ENCODE measurements at regions not wholly inside any gene's neighbourhood (a gene's known extent, or its start where the extent isn't known, plus 50 kb on each side); places are given as distances from the start of the nearest gene placed in this dataset.

DNA sequence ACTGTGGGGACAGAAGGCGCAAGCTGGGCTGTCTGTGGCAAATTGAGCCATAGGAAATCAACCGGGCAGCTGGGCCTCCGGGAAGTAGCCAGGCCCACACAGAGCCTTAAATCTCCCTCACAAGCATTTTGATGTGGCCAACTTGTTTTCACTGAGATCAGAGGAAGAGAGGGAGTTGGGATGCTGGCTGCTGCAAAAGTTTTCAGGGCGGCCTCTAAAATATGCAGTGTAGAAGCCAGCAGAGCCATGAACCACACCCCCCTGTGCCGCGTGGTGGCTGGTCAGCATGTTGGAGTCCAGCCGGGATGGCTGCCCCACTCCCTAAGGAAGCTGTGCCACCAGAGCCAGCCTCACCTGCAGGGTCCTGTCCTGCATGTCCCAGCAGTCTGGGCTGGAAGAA, 167.4 kb downstream of the CDC5L start:
- H3K4me3 ChIP-seq (ENCODE audit: low read depth, low read length): no peak overlapping the region
- ChIA-PET CTCF (no interaction called here), POLR2A (no interaction called here)
- TF ChIP-seq, protein P1, sequence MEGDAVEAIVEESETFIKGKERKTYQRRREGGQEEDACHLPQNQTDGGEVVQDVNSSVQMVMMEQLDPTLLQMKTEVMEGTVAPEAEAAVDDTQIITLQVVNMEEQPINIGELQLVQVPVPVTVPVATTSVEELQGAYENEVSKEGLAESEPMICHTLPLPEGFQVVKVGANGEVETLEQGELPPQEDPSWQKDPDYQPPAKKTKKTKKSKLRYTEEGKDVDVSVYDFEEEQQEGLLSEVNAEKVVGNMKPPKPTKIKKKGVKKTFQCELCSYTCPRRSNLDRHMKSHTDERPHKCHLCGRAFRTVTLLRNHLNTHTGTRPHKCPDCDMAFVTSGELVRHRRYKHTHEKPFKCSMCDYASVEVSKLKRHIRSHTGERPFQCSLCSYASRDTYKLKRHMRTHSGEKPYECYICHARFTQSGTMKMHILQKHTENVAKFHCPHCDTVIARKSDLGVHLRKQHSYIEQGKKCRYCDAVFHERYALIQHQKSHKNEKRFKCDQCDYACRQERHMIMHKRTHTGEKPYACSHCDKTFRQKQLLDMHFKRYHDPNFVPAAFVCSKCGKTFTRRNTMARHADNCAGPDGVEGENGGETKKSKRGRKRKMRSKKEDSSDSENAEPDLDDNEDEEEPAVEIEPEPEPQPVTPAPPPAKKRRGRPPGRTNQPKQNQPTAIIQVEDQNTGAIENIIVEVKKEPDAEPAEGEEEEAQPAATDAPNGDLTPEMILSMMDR (IDR thresholded peaks at IDR 0.05; ENCODE audit: insufficient read depth, low read length, missing control alignments): no peak
- no peak for DNase-seq (ENCODE audit: low read depth, low spot score)

DNA sequence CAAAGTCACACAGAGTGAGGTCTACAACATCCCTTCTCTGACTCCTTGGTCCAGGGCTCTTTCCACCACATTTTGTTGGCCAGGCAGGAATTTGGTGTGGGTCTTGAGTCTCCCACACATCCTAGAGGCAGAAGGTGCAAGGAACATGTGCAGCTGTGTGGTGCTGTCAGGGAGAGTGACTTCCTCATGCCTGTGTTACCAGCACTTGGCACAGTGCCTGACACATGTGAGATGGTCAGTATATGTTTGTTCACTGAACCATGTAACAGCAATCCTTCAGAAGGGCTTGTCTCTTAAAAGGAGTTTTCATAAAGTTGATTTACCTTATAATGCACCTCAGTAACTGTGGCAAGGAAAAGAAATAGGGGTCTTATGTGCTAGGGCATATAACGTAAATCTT, 168.5 kb downstream of the CDC5L start:
- no peak overlapping the region for H3K4me3 ChIP-seq (ENCODE audit: low read depth, low read length)
- TF ChIP-seq, protein P1 (IDR thresholded peaks at IDR 0.05; ENCODE audit: insufficient read depth, low read length, missing control alignments): no peak
- ChIA-PET CTCF (no interaction called here), POLR2A (no interaction called here)
- DNase-seq (ENCODE audit: low read depth, low spot score): no peak

DNA sequence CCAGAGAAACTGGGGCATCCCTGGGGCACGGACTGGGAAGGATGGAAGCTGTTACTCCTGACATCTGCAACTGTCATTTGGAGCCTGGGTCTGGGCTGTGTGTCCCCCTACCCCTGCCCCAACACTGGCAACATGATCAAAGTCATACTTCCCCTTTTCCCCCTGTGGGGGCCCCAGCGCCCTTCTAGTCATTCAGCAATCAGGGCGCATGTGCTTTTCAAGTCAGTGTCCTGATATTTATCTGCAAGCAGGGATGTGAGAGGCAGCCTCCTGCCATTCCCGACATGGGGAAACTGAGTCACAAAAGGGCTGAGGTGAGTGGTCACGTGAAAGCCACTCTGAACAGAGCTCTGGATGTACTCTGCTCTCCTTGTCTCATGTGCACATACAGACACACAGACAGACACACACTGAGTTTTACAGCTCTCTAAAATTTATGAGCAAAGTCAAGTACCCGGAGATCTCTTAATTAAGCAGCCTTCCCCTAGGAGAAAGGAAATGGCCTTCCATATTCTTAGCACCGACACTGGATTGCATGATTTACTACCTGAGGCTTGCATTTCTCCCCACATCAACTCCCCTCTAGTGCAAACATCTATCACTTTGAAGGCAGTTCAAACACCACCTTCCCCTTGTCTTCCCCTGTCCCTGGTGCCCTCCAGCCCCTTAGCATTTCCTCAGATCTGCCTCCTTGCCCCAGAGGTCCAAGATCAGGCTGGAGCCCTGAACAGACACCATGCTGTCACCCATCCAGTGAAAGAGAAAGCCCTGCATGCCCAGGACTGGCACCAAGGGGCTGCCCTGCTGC, 170.7 kb downstream of the CDC5L start:
- CTCF ChIA-PET: interaction anchor here (1.2 kb wide), 1 partner anchor 34 kb away, joined by 3 read pairs; no protein-coding TSS in a partner anchor
- POLR2A ChIA-PET: no interaction called here
- H3K4me3 ChIP-seq (ENCODE audit: low read depth, low read length): no peak overlapping the region
- DNase-seq (ENCODE audit: low read depth, low spot score): no peak
- TF ChIP-seq, protein P1 (IDR thresholded peaks at IDR 0.05; ENCODE audit: insufficient read depth, low read length, missing control alignments): no peak

DNA sequence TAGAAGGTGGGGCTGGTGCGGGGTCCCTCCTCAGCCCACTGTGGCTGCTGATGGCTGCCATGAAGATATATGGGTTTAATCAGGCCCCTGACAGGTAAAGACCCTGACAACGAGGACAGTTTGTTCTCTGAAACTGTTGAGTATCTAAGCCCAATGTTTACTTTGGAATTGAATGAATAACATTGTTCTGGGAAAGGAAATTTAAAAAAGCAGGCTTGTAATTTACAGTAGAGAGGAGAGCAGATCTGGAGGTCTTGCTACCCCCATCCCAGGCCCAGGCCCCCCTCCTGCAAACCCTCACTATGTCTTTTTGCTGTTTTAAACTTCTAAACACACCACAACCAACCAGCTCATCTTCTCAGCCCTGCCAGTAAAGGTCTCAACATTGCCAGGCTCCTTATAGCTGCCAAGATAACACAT, 171.3 kb downstream of the CDC5L start:
- H3K4me3 ChIP-seq (ENCODE audit: low read depth, low read length): no peak overlapping the region
- POLR2A ChIA-PET: no interaction called here
- no peak for DNase-seq (ENCODE audit: low read depth, low spot score)
- CTCF ChIA-PET: interaction anchor here (1.2 kb wide), 1 partner anchor 35 kb away, joined by 3 read pairs; no protein-coding TSS in a partner anchor
- TF ChIP-seq, protein P1 (IDR thresholded peaks at IDR 0.05; ENCODE audit: insufficient read depth, low read length, missing control alignments): no peak

DNA sequence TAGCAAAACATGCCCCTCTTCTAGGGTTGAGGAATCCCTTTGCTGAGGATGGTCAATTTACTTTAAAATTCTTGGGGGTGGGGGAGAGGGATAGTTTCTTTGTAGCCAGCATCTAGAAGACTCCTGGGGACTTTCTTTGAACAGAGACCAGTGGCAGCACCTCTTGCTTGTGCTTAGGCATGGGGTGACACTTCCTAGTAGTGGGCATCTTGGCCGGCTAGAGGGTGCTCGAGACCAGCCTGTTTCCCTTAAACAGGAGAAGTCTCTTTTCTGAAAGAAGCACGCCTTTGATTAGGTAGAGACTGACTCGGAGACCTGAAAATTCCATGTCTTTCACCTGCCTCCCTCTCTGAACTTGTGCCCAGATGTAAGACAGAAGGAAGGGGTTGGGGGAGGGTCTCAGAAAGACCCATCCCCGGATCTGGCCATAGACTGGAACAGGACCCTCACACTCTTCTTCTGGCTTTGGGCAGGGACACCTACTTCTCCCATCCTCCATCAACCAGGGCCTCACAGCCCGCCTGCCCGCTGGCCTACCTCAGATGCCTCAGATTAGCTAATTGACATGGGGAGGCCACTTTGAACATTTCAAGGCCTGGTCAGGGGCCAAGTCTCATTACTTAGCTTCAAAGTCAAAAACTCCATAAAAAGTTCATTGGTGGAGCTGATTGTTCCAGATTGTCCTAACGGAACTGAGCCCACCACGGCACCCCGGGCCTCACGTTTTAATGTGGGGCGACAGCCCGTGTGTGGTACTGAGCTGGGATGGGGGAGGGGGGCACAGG, 172.2 kb downstream of the CDC5L start:
- CTCF ChIA-PET: interaction anchor here (1.2 kb wide), 1 partner anchor 34 kb away, joined by 3 read pairs; no protein-coding TSS in a partner anchor
- TF ChIP-seq, protein P1 (IDR thresholded peaks at IDR 0.05; ENCODE audit: insufficient read depth, low read length, missing control alignments): no peak
- H3K4me3 ChIP-seq (ENCODE audit: low read depth, low read length): no peak overlapping the region
- DNase-seq (ENCODE audit: low read depth, low spot score): no peak
- POLR2A ChIA-PET: no interaction called here

DNA sequence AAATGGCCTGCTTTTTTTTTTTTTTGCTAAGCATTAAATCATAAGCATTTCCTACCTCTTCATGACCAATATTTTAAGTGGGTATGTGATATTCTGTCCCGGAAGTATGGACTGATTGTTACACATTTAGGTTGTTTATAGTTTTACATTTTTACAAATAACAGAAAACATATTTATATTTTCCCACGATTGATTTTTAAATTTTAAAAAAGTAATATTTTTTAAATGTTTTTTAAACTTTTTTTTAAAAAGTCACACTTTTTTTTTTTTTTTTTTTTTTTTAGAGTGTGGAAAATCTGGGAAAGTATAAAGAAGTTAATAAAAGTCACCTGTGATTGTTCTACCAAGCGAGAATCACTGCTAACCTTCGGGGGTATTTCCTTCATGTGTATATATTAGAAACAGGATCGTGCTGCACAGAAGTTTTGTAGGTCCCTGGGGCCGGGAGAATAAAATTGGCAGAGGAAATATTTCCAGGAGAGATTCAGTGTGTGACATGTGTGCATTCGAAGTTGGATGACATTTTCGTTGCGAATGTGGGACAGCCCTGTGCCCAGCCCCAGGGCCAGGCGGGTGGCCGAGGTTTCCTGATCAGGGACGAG, 173.1 kb downstream of the CDC5L start:
- POLR2A ChIA-PET: no interaction called here
- no peak overlapping the region for H3K4me3 ChIP-seq (ENCODE audit: low read depth, low read length)
- CTCF ChIA-PET: no interaction called here
- TF ChIP-seq, protein P1 (IDR thresholded peaks at IDR 0.05; ENCODE audit: insufficient read depth, low read length, missing control alignments): no peak
- no peak for DNase-seq (ENCODE audit: low read depth, low spot score)

Measured in AG04449 (cell line).